H9 (cell line): ENCODE measurements at regions not wholly inside any gene's neighbourhood (a gene's known extent, or its start where the extent isn't known, plus 50 kb on each side); places are given as distances from the start of the nearest gene placed in this dataset.

Experiments
- DNase-seq: peaks from one replicate; pipeline ENCODE4 v3.0.0-alpha.2; 2017
- H2AFZ ChIP-seq: one replicate; pipeline ENCODE4 v1.6.1; 2013; ENCODE audit warnings: mild to moderate bottlenecking, low read length, control low read depth, moderate library complexity
- H2AK5ac ChIP-seq: 2 replicates; pipeline ENCODE4 v1.6.1; 2013; ENCODE audit warnings: low read length, control low read depth, mixed read lengths; ENCODE audit not compliant: insufficient read length
- H2BK120ac ChIP-seq: one replicate; pipeline ENCODE4 v1.6.1; 2013; ENCODE audit warnings: low read depth, mild to moderate bottlenecking, low read length, control low read depth, inconsistent platforms; ENCODE audit not compliant: poor library complexity, severe bottlenecking
- H2BK12ac ChIP-seq: 2 replicates; pipeline ENCODE4 v1.6.1; 2013; ENCODE audit warnings: low read length, control low read depth, mixed read lengths, low read depth; ENCODE audit not compliant: insufficient read length
- H2BK15ac ChIP-seq: 2 replicates; pipeline ENCODE4 v1.6.1; 2013; ENCODE audit warnings: low read depth, low read length, control low read depth
- H2BK20ac ChIP-seq: one replicate; pipeline ENCODE4 v1.6.1; 2013; ENCODE audit warnings: low read depth, mild to moderate bottlenecking, low read length, control low read depth, inconsistent platforms; ENCODE audit not compliant: poor library complexity, severe bottlenecking
- H2BK5ac ChIP-seq: 2 replicates; pipeline ENCODE4 v1.6.1; 2013; ENCODE audit warnings: low read length, control low read depth, mixed read lengths; ENCODE audit not compliant: insufficient read length
- H3K14ac ChIP-seq: 2 replicates; pipeline ENCODE4 v1.6.1; 2013; ENCODE audit warnings: low read length, control low read depth; ENCODE audit not compliant: insufficient read depth
- H3K18ac ChIP-seq: 2 replicates; pipeline ENCODE4 v1.6.1; 2013; ENCODE audit warnings: low read depth, mild to moderate bottlenecking, mixed read lengths, low read length, control low read depth; ENCODE audit not compliant: insufficient read length
- H3K23ac ChIP-seq: 2 replicates; pipeline ENCODE4 v1.6.1; 2013; ENCODE audit warnings: low read length, control low read depth, mixed read lengths, low read depth; ENCODE audit not compliant: insufficient read length
- H3K23me2 ChIP-seq: 2 replicates; pipeline ENCODE4 v1.6.1; 2013; ENCODE audit warnings: low read depth, mild to moderate bottlenecking, mixed read lengths, low read length, control low read depth; ENCODE audit not compliant: insufficient read length, poor library complexity, severe bottlenecking
- H3K27ac ChIP-seq: 2 replicates; pipeline ENCODE4 v1.5.1; 2013; ENCODE audit warnings: low read length, control low read depth, mixed read lengths, low read depth; ENCODE audit not compliant: insufficient read length
- H3K27me3 ChIP-seq: 2 replicates; pipeline ENCODE4 v1.6.1; 2013; ENCODE audit warnings: low read length, control low read depth, inconsistent platforms; ENCODE audit not compliant: insufficient read depth
- H3K4ac ChIP-seq: 2 replicates; pipeline ENCODE4 v1.6.1; 2013; ENCODE audit warnings: low read depth, mild to moderate bottlenecking, control low read depth, inconsistent platforms, low read length, moderate library complexity
- H3K4me1 ChIP-seq: 2 replicates; pipeline ENCODE4 v1.6.1; 2013; ENCODE audit warnings: low read length, control low read depth, inconsistent platforms; ENCODE audit not compliant: insufficient read depth
- H3K4me2 ChIP-seq: 2 replicates; pipeline ENCODE4 v1.6.1; 2013; ENCODE audit warnings: low read length, control low read depth, mixed read lengths; ENCODE audit not compliant: insufficient read length, insufficient read depth
- H3K56ac ChIP-seq: 2 replicates; pipeline ENCODE4 v1.6.1; 2013; ENCODE audit warnings: low read depth, mild to moderate bottlenecking, mixed read lengths, low read length, control low read depth; ENCODE audit not compliant: insufficient read length
- H3K79me1 ChIP-seq: 2 replicates; pipeline ENCODE4 v1.6.1; 2013; ENCODE audit warnings: low read depth, mild to moderate bottlenecking, moderate library complexity, low read length, control low read depth, inconsistent platforms; ENCODE audit not compliant: insufficient read depth, poor library complexity, severe bottlenecking
- H3K79me2 ChIP-seq: 2 replicates; pipeline ENCODE4 v1.6.1; 2013; ENCODE audit warnings: low read length, control low read depth, inconsistent platforms; ENCODE audit not compliant: insufficient read depth
- H3K9ac ChIP-seq: 2 replicates; pipeline ENCODE4 v1.6.1; 2013; ENCODE audit warnings: low read length, control low read depth, mixed read lengths; ENCODE audit not compliant: insufficient read length; ENCODE audit errors: extremely low read depth
- H3K9me3 ChIP-seq: one replicate; pipeline ENCODE4 v1.6.1; 2013; ENCODE audit warnings: low read depth, low read length, inconsistent platforms; ENCODE audit not compliant: control insufficient read depth
- H3T11ph ChIP-seq: one replicate; pipeline ENCODE4 v1.6.1; 2013; ENCODE audit warnings: mild to moderate bottlenecking, low read length, control low read depth, inconsistent platforms
- H4K20me1 ChIP-seq: one replicate; pipeline ENCODE4 v1.6.1; 2013; ENCODE audit not compliant: control insufficient read depth, insufficient read length, insufficient read depth
- H4K5ac ChIP-seq: 2 replicates; pipeline ENCODE4 v1.6.1; 2013; ENCODE audit warnings: low read depth, mild to moderate bottlenecking, mixed read lengths, low read length, control low read depth; ENCODE audit not compliant: insufficient read length
- H4K8ac ChIP-seq: replicated peaks from 2 replicates; pipeline ENCODE4 v1.6.1; 2013; ENCODE audit warnings: low read length, control low read depth, mixed read lengths, low read depth; ENCODE audit not compliant: insufficient read length
- H4K91ac ChIP-seq: 2 replicates; pipeline ENCODE4 v1.6.1; 2013; ENCODE audit warnings: low read depth, mild to moderate bottlenecking, moderate library complexity, mixed read lengths, low read length, control low read depth; ENCODE audit not compliant: insufficient read length
- H3K27ac Mint-ChIP-seq, 3 experiments: 2 replicates in 2 of 3; 3 replicates in 1 of 3; pipeline ENCODE4 v1.8.0; 2020 to 2021; ENCODE audit warnings: mixed read lengths in 3 of 3, mild to moderate bottlenecking in 1 of 3, moderate library complexity in 1 of 3
- H3K27me3 Mint-ChIP-seq: 2 replicates; pipeline ENCODE4 v1.8.0; 2021; ENCODE audit warnings: low read depth, mild to moderate bottlenecking, moderate library complexity, mixed read lengths
- H3K36me3 Mint-ChIP-seq, 3 experiments: 2 replicates in 2 of 3; 3 replicates in 1 of 3; pipeline ENCODE4 v1.8.0; 2020 to 2021; ENCODE audit warnings: low read depth in 3 of 3, mixed read lengths in 3 of 3; ENCODE audit not compliant: insufficient read depth in 1 of 3
- H3K4me1 Mint-ChIP-seq, 2 experiments: 2 replicates each; pipeline ENCODE4 v1.8.0; 2020; ENCODE audit warnings: mixed read lengths in 2 of 2
- H3K4me3 Mint-ChIP-seq, 2 experiments: 2 replicates in 1 of 2; 3 replicates in 1 of 2; pipeline ENCODE4 v1.8.0; 2020 to 2021; ENCODE audit warnings: mild to moderate bottlenecking in 2 of 2, mixed read lengths in 2 of 2, moderate library complexity in 1 of 2
- H3K9me3 Mint-ChIP-seq, 2 experiments: 2 replicates in 1 of 2; 3 replicates in 1 of 2; pipeline ENCODE4 v1.8.0; 2020; ENCODE audit warnings: mild to moderate bottlenecking in 2 of 2, mixed read lengths in 2 of 2, moderate library complexity in 1 of 2
- CTCF ChIP-seq: fragments of 200-600 bp; sonication (generic); conservative IDR thresholded peaks from 3 replicates; pipeline ENCODE4 v1.8.0; 2021; ENCODE audit warnings: antibody characterized with exemption, mild to moderate bottlenecking
- WGBS: extraction: QIAGEN DNeasy Blood & Tissue Kit; methylation state at CpG from one replicate; pipeline ENCODE4 v1.1.7; 2013; ENCODE audit warnings: missing lambda C conversion rate, low lambda C conversion rate, mixed read lengths; ENCODE audit not compliant: insufficient read length; ENCODE audit errors: extremely low coverage; 5-methylcytosine and 5-hydroxymethylcytosine counted together

GRCh38 chr2:181185948-181186347, 205.5 kb downstream of the UBE2E3 start:
- no peaks in the 10 kb centered on the region for H3K27me3 Mint-ChIP-seq
- Histone ChIP-seq H2AK5ac (no peak overlapping the region), H3K27ac (no peak overlapping the region), H2BK20ac (no peak overlapping the region), H3K79me1 (no peaks in the 10 kb centered on the region), H4K8ac (no peak overlapping the region), H2BK12ac (no peak overlapping the region), H3K14ac (no peak overlapping the region), H3K27me3 (no peaks in the 10 kb centered on the region), H3K18ac (no peak overlapping the region), H4K91ac (no peak overlapping the region), H2BK5ac (no peak overlapping the region), H3K23me2 (no peaks in the 10 kb centered on the region), H3K4me1 (no peaks in the 10 kb centered on the region), H3K56ac (no peak overlapping the region), H4K5ac (no peak overlapping the region), H2AFZ (no peak overlapping the region), H2BK120ac (no peak overlapping the region), H3K79me2 (no peaks in the 10 kb centered on the region), H3K4ac (no peak overlapping the region), H3K9ac (no peak overlapping the region), H2BK15ac (no peak overlapping the region), H3K9me3 (no peaks in the 10 kb centered on the region), H3K4me2 (no peak overlapping the region), H3K23ac (no peak overlapping the region), H3T11ph (no peak overlapping the region), H4K20me1 (no peaks in the 10 kb centered on the region)
- H3K27ac Mint-ChIP-seq: no peak overlapping the region
- H3K4me1 Mint-ChIP-seq: peaks cover 0 to 10% of the 10 kb centered on the region in 2 experiments; a peak in 2 of 4 replicates
- WGBS: no CpG with 5 or more reads among the region's 4 CpGs
- TF ChIP-seq CTCF: no peak
- H3K36me3 Mint-ChIP-seq: no peaks in the 10 kb centered on the region
- no peak overlapping the region for H3K4me3 Mint-ChIP-seq
- H3K9me3 Mint-ChIP-seq: no peaks in the 10 kb centered on the region
- DNase-seq: no peak
